K562 (cell line): ENCODE measurements at regions not wholly inside any gene's neighbourhood (a gene's known extent, or its start where the extent isn't known, plus 50 kb on each side); places are given as distances from the start of the nearest gene placed in this dataset.

Source experiments
- ATAC-seq: fragments of 200-7000 bp; cut with Tn5 transposase; 3 replicates; pipeline ENCODE4 v1.9.1; 2020; ENCODE audit warnings: moderate library complexity
- BruUV-seq: library from RNA; stranded (reverse); fragments of 400-500 nt; replicated peaks from 2 replicates; lab custom pipeline; 2021; lab: Mats Ljungman, UMichigan
- CTCF ChIA-PET: fragments of 300-600 bp; formaldehyde crosslinking; extraction: SDS; loops from one replicate; lab custom pipeline; 2021; ENCODE audit warnings: low intra/inter-chr PET ratio; lab: Yijun Ruan, JAX
- POLR2A ChIA-PET: fragments of 300-600, 350-650 bp; sonication (Branson Sonifier 250); formaldehyde crosslinking; extraction: SDS; loops from one replicate; lab custom pipeline; 2021; ENCODE audit warnings: antibody characterized with exemption, inconsistent platforms; lab: Yijun Ruan, JAX
- DNase-seq, 4 experiments: peaks; one replicate each; pipeline versions ENCODE4 v3.0.0 to v3.0.0-alpha.2; 2011 to 2018; ENCODE audit warnings: low spot score in 3 of 4, mixed read lengths in 3 of 4; ENCODE audit errors: extremely low read depth in 1 of 4
- FAIRE-seq: peaks from 2 replicates; lab custom pipeline; 2011; peaks lifted over from hg19 to GRCh38; lab: Jason Lieb, UNC
- H2AFZ ChIP-seq: 2 replicates; pipeline ENCODE4 v1.6.0; 2011; ENCODE audit warnings: low read depth, low read length, control low read depth, inconsistent platforms
- H3K27ac ChIP-seq: fragments of 200-600 bp; 3 replicates; pipeline ENCODE4 v1.8.0; 2011; ENCODE audit warnings: low read depth, mild to moderate bottlenecking, control low read depth, inconsistent platforms, low read length, moderate library complexity, mixed read lengths; ENCODE audit errors: extremely low read depth
- H3K27me3 ChIP-seq, 2 experiments: fragments of 300-600 bp in 1 of 2; 2 replicates in 1 of 2; 3 replicates in 1 of 2; pipeline versions ENCODE4 v1.6.0 to v1.8.0; 2011; ENCODE audit warnings: inconsistent platforms in 2 of 2, low read length in 2 of 2, mild to moderate bottlenecking in 1 of 2, mixed read lengths in 1 of 2, moderate library complexity in 1 of 2; ENCODE audit not compliant: control insufficient read depth in 2 of 2, insufficient read depth in 2 of 2
- H3K36me3 ChIP-seq: fragments of 300-600 bp; 3 replicates; pipeline ENCODE4 v1.8.0; 2011; ENCODE audit warnings: mild to moderate bottlenecking, low read length, inconsistent platforms; ENCODE audit not compliant: control insufficient read depth, insufficient read depth
- H3K4me1 ChIP-seq, 2 experiments: fragments of 200-600 bp in 1 of 2; replicated peaks in 1 of 2; 2 replicates in 1 of 2; 3 replicates in 1 of 2; pipeline versions ENCODE4 v1.5.1 to v1.8.0; 2011; ENCODE audit warnings: inconsistent platforms in 2 of 2, low read length in 2 of 2, mild to moderate bottlenecking in 1 of 2, mixed read lengths in 1 of 2, moderate library complexity in 1 of 2; ENCODE audit not compliant: control insufficient read depth in 2 of 2, insufficient read depth in 2 of 2
- H3K4me2 ChIP-seq: 2 replicates; pipeline ENCODE4 v1.6.1; 2011; ENCODE audit warnings: low read length, control low read depth, inconsistent platforms, mixed read lengths; ENCODE audit not compliant: insufficient read depth
- H3K4me3 ChIP-seq: fragments of 200-600 bp; sonication (generic), shearing (Covaris generic); 2 replicates; pipeline ENCODE4 v1.5.1; 2016; ENCODE audit warnings: control low read depth, inconsistent platforms
- H3K79me2 ChIP-seq: fragments of 200-600 bp; 3 replicates; pipeline ENCODE4 v1.8.0; 2011; ENCODE audit warnings: low read length, inconsistent platforms; ENCODE audit not compliant: control insufficient read depth, insufficient read depth
- H3K9ac ChIP-seq, 2 experiments: 2 replicates each; pipeline versions ENCODE4 v1.6.0 to v1.6.1; 2011; ENCODE audit warnings: low read depth in 2 of 2, low read length in 2 of 2, control low read depth in 1 of 2, inconsistent platforms in 1 of 2, mild to moderate bottlenecking in 1 of 2, mixed read lengths in 1 of 2; ENCODE audit not compliant: insufficient read depth in 1 of 2
- H3K9me1 ChIP-seq: one replicate; pipeline ENCODE4 v1.6.0; 2011; ENCODE audit warnings: inconsistent platforms, mild to moderate bottlenecking, low read length, moderate library complexity; ENCODE audit not compliant: control insufficient read depth, insufficient read depth
- H3K9me3 ChIP-seq: replicated peaks from 2 replicates; pipeline ENCODE4 v1.5.1; 2011; ENCODE audit warnings: low read depth, low read length, inconsistent platforms; ENCODE audit not compliant: control insufficient read depth, insufficient read depth
- H4K20me1 ChIP-seq: replicated peaks from 2 replicates; pipeline ENCODE4 v1.6.1; 2011; ENCODE audit warnings: low read length, inconsistent platforms, mixed read lengths; ENCODE audit not compliant: control insufficient read depth, insufficient read depth
- BRF1 ChIP-seq: IDR thresholded peaks from 3 replicates; pipeline ENCODE4 v1.6.1; 2011; ENCODE audit warnings: borderline replicate concordance, mild to moderate bottlenecking; ENCODE audit not compliant: insufficient read length; ENCODE audit errors: extremely low read depth
- CBX8 ChIP-seq: fragments of 200-600 bp; sonication (generic); IDR thresholded peaks from 2 replicates; pipeline ENCODE4 v1.6.1; 2012; ENCODE audit warnings: borderline replicate concordance, mixed run types, low read depth, mild to moderate bottlenecking, moderate library complexity, mixed read lengths, low read length, control low read depth, inconsistent platforms; ENCODE audit not compliant: poor library complexity, severe bottlenecking; ENCODE audit errors: extremely low read depth
- CHCHD3 ChIP-seq: fragments of 250-450 bp; sonication (Bioruptor Pico); IDR thresholded peaks from 2 replicates; pipeline ENCODE4 v2.1.2; 2022; ENCODE audit warnings: mild to moderate bottlenecking
- HDAC3 ChIP-seq: fragments of 450-650 bp; IDR thresholded peaks from 2 replicates; pipeline ENCODE4 v1.6.1; 2018; ENCODE audit warnings: borderline replicate concordance, mild to moderate bottlenecking, moderate library complexity; ENCODE audit not compliant: partially characterized antibody
- HNRNPK ChIP-seq: fragments of 200-400 bp; formaldehyde crosslinking; IDR thresholded peaks from one replicate; pipeline ENCODE4 v1.6.1; 2018; ENCODE audit warnings: mild to moderate bottlenecking, low read depth, low read length; ENCODE audit not compliant: poor library complexity, severe bottlenecking
- RBM39 ChIP-seq: fragments of 200-400 bp; formaldehyde crosslinking; optimal IDR thresholded peaks from 2 replicates; pipeline ENCODE3; 2018; ENCODE audit warnings: low read depth, low read length
- SREBF1 ChIP-seq: fragments of 150-350 bp; IDR thresholded peaks from 2 replicates; pipeline ENCODE4 v1.6.1; 2014; ENCODE audit warnings: antibody characterized with exemption, low read depth, low read length, borderline replicate concordance
- TRIM24 ChIP-seq, 2 experiments: fragments of 450-650 bp; IDR thresholded peaks; 2 replicates each; pipeline ENCODE4 v1.6.1; 2016
- ZNF3 ChIP-seq: fragments of 250-450 bp; sonication (Bioruptor Pico); IDR thresholded peaks from 2 replicates; pipeline ENCODE4 v1.5.0; 2021; ENCODE audit warnings: mild to moderate bottlenecking, moderate library complexity
- ZNF445 ChIP-seq: fragments of 250-450 bp; sonication (Bioruptor Pico); IDR thresholded peaks from 2 replicates; pipeline ENCODE4 v1.4.0; 2020; ENCODE audit warnings: low read depth, mild to moderate bottlenecking, moderate library complexity
- WGBS: fragments of 100-300 bp; shearing (Covaris generic); methylation state at CpG from one replicate; pipeline ENCODE4 v1.1.6; 2016; ENCODE audit warnings: low coverage, mixed read lengths; ENCODE audit not compliant: insufficient coverage; ENCODE audit errors: missing lambda C conversion rate; 5-methylcytosine and 5-hydroxymethylcytosine counted together
- in situ Hi-C: fragments of 300-500 bp; cut with MboI; formaldehyde crosslinking; loops from 4 replicates; pipeline ENCODE4 v1.15.0; 2018; ENCODE audit warnings: inconsistent platforms, mixed read lengths
- intact Hi-C: fragments of 100-400 bp; cut with micrococcal nuclease; formaldehyde crosslinking; loops from 2 replicates; pipeline ENCODE4 v1.14.2; 2022
- TF ChIP-seq, protein P1 (sequence below), 3 experiments: fragments of 200-800 bp in 1 of 3; fragments of 250-450 bp in 1 of 3; fragments of 450-650 bp in 1 of 3; sonication (Bioruptor Pico) in 1 of 3; sonication (Bioruptor generic) in 1 of 3; formaldehyde crosslinking in 1 of 3; IDR thresholded peaks; 2 replicates each; pipeline versions ENCODE4 v1.6.1 to v1.8.0; 2016 to 2022; ENCODE audit warnings: mild to moderate bottlenecking in 2 of 3, missing genetic modification characterization in 2 of 3, missing compliant biosample characterization in 1 of 3, moderate library complexity in 1 of 3
- TF ChIP-seq, protein P2 (sequence below): sonication (generic); formaldehyde crosslinking; IDR thresholded peaks from 2 replicates; pipeline ENCODE4 v1.9.0; 2022; ENCODE audit warnings: mild to moderate bottlenecking, missing genetic modification reagents
- TF ChIP-seq, protein P3 (sequence below): fragments of 250-450 bp; sonication (Bioruptor Pico); IDR thresholded peaks from 2 replicates; pipeline ENCODE4 v1.5.0; 2021; ENCODE audit warnings: mild to moderate bottlenecking, borderline replicate concordance
- TF ChIP-seq, protein P4 (sequence below): IDR thresholded peaks from 2 replicates; pipeline ENCODE4 v1.6.1; 2016; ENCODE audit warnings: missing genetic modification characterization, missing compliant biosample characterization

DNA sequence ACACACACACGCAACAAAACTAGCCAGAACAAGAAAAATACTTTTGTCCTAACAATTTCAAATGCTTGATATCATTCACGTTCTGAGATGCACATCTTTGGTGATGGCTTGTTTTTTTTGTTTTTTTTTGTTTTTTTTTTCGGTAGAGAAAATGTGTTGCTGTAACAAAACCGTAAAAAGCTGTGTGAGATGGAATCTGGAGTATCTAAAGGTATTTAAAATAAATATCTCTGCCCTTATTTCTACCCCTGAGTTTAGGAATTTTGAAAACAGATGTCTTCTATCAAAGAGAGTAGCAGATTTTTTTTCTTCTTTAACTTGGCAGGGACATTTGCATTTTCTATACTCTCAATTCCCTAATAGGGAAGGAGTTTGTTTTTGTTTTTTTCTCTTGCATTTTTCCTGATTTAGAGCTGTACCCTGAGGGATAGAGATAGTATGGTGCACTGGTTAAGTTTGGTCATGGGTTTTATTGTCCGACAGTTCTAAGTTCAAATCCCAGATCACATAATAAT lies 446.6 kb downstream of the KLF5 start:
- ATAC-seq (no peak), FAIRE-seq (no peak), DNase-seq (no peak)
- Histone ChIP-seq H3K79me2 (no peaks in the 10 kb centered on the region), H3K9ac (no peak overlapping the region), H3K4me3 (no peak overlapping the region), H3K9me3 (no peaks in the 10 kb centered on the region), H3K4me2 (no peak overlapping the region), H3K27ac (no peak overlapping the region), H3K27me3 (no peaks in the 10 kb centered on the region; a peak in 1 of 5 replicates), H3K36me3 (no peaks in the 10 kb centered on the region)
- BruUV-seq = no TSS peak
- in situ Hi-C loops = no loop called here
- POLR2A ChIA-PET = no interaction called here
- TF ChIP-seq ZNF3 (CRISPR knock-in tag) = no peak
- TF ChIP-seq ZNF445 (CRISPR knock-in tag) = no peak
- TF ChIP-seq, protein P1, sequence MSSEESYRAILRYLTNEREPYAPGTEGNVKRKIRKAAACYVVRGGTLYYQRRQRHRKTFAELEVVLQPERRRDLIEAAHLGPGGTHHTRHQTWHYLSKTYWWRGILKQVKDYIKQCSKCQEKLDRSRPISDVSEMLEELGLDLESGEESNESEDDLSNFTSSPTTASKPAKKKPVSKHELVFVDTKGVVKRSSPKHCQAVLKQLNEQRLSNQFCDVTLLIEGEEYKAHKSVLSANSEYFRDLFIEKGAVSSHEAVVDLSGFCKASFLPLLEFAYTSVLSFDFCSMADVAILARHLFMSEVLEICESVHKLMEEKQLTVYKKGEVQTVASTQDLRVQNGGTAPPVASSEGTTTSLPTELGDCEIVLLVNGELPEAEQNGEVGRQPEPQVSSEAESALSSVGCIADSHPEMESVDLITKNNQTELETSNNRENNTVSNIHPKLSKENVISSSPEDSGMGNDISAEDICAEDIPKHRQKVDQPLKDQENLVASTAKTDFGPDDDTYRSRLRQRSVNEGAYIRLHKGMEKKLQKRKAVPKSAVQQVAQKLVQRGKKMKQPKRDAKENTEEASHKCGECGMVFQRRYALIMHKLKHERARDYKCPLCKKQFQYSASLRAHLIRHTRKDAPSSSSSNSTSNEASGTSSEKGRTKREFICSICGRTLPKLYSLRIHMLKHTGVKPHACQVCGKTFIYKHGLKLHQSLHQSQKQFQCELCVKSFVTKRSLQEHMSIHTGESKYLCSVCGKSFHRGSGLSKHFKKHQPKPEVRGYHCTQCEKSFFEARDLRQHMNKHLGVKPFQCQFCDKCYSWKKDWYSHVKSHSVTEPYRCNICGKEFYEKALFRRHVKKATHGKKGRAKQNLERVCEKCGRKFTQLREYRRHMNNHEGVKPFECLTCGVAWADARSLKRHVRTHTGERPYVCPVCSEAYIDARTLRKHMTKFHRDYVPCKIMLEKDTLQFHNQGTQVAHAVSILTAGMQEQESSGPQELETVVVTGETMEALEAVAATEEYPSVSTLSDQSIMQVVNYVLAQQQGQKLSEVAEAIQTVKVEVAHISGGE (CRISPR knock-in tag; IDR thresholded peaks at IDR 0.05) = no peak
- no peak for TF ChIP-seq CHCHD3
- TF ChIP-seq HDAC3 = no peak
- no peak for TF ChIP-seq TRIM24 (IDR thresholded peaks at IDR 0.05)
- no peak for TF ChIP-seq CBX8
- no peak for TF ChIP-seq HNRNPK
- TF ChIP-seq, protein P2, sequence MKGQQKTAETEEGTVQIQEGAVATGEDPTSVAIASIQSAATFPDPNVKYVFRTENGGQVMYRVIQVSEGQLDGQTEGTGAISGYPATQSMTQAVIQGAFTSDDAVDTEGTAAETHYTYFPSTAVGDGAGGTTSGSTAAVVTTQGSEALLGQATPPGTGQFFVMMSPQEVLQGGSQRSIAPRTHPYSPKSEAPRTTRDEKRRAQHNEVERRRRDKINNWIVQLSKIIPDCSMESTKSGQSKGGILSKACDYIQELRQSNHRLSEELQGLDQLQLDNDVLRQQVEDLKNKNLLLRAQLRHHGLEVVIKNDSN (CRISPR knock-in tag) = no peak
- no peak for TF ChIP-seq RBM39
- no peak for TF ChIP-seq BRF1
- TF ChIP-seq, protein P3, sequence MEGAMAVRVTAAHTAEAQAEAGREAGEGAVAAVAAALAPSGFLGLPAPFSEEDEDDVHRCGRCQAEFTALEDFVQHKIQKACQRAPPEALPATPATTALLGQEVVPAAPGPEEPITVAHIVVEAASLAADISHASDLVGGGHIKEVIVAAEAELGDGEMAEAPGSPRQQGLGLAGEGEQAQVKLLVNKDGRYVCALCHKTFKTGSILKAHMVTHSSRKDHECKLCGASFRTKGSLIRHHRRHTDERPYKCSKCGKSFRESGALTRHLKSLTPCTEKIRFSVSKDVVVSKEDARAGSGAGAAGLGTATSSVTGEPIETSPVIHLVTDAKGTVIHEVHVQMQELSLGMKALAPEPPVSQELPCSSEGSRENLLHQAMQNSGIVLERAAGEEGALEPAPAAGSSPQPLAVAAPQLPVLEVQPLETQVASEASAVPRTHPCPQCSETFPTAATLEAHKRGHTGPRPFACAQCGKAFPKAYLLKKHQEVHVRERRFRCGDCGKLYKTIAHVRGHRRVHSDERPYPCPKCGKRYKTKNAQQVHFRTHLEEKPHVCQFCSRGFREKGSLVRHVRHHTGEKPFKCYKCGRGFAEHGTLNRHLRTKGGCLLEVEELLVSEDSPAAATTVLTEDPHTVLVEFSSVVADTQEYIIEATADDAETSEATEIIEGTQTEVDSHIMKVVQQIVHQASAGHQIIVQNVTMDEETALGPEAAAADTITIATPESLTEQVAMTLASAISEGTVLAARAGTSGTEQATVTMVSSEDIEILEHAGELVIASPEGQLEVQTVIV (CRISPR knock-in tag) = no peak
- TF ChIP-seq SREBF1 = no peak
- TF ChIP-seq, protein P4, sequence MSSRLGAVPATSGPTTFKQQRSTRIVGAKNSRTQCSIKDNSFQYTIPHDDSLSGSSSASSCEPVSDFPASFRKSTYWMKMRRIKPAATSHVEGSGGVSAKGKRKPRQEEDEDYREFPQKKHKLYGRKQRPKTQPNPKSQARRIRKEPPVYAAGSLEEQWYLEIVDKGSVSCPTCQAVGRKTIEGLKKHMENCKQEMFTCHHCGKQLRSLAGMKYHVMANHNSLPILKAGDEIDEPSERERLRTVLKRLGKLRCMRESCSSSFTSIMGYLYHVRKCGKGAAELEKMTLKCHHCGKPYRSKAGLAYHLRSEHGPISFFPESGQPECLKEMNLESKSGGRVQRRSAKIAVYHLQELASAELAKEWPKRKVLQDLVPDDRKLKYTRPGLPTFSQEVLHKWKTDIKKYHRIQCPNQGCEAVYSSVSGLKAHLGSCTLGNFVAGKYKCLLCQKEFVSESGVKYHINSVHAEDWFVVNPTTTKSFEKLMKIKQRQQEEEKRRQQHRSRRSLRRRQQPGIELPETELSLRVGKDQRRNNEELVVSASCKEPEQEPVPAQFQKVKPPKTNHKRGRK (tag) = no peak
- TF ChIP-seq, all 486 proteins: peak for 0
- Histone ChIP-seq H3K4me1 (no peaks in the 10 kb centered on the region), H2AFZ (no peak overlapping the region), H3K9me1 (no peaks in the 10 kb centered on the region), H4K20me1 (no peaks in the 10 kb centered on the region)
- WGBS = 8% methylated on average over 5 of the region's 5 CpGs
- CTCF ChIA-PET = no interaction called here
- intact Hi-C loops = no loop called here
